HG03469 (cell line): ENCODE measurements at regions not wholly inside any gene's neighbourhood (a gene's known extent, or its start where the extent isn't known, plus 50 kb on each side); places are given as distances from the start of the nearest gene placed in this dataset.

Experiments
- ATAC-seq: cut with Tn5 transposase; IDR thresholded peaks from one replicate; pipeline ENCODE4 v1.9.1; 2021; ENCODE audit warnings: mild to moderate bottlenecking, moderate library complexity, moderate number of reproducible peaks; ENCODE audit not compliant: unreplicated experiment

GRCh38 chr11:95586155-95586554 lies 203.4 kb downstream of the FAM76B start:
- ATAC-seq, result no peak

DNA sequence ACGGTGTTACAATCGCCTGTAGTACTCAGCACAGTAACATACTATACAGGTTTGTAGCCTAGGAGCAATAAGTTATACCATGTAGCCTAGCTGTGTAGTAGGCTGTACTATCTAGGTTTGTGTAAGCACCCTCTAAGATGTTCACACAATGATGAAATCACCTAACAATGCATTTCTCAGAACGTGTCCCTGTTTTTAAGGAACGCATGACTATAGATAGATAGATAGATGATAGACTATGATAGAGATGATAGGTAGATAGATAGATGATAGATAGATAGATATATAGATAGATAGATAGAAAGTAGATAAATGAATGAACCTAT lies 203.9 kb downstream of the FAM76B start:
- ATAC-seq, result no peak

GRCh38 chr11:95585069-95585751 lies 204.4 kb downstream of the FAM76B start:
- no peak for ATAC-seq

DNA sequence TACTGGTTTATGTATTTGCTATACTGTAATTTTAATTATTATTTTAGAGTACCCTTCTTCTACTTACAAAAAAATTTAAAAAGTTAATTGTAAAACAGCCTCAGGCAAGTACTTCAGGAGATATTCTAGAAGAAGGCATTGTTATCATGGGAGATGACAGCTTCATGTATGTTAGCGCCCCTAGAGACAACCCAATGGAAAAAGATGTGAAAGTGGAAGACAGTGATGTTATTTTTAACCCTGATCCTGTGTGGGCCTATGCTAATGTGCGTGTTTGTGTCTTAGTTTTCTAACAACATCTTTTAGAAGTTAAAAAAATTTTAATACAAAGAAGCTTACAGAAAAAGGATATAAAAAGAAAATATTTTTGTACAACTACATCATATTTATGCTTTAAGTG lies 205.0 kb downstream of the FAM76B start:
- ATAC-seq, result peak; percentile 72

DNA sequence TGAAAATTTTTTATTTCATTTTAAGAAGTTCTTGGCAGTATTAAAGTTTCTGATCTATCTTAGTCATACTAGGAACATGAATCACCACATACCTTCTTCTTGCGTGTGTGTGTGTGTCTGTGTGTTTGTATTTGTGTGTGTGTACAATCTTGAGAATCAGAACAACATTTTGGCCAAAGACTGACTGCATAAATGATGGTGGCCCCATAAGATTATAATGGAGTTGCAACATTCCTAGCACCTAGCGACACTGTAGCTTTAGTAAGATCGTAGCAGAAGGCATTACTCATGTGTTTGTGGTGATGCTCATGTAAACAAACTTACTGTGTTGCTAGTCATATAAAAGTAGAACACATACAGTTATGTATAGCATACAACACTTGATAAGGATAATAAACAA lies 205.4 kb downstream of the FAM76B start:
- no peak for ATAC-seq

- peak; percentile 52 for ATAC-seq
Observed at GRCh38 chr11:95577716-95578460, 211.7 kb downstream of the FAM76B start.

DNA sequence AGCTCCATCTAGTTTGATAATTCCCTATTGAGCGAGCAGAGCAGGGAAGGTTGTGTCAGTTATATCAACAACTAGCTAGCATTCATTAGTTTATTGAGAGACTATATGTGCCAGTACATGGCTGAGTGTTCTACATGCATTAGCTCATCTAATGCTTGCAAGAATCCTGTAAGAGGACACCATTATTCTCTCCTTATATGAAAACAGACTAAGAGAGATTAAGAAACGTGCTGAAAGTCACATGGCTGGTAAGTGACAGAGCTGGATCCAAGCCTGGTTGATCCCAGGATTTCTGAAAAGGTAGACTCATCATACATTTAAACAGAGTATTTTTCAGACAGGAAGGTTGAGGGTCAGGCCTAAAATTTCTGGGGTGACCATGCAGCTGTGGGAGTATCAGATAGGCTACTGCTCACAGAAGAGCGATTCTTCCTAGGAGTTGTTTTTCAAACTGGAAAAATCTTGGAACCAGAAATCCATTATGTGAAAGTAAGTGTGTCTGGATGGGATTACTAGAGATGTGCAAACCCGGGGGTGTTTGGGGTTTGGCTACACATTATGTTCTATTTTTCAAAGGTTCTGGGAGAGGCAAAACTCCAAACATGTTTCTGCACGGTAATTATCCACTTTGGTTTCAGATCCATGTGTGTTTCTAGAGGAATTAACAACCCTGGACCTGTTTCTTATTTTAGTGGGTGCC lies 213.3 kb downstream of the FAM76B start:
- ATAC-seq, result no peak

GRCh38 chr11:95575517-95575916 lies 214.1 kb downstream of the FAM76B start:
- ATAC-seq, result no peak

DNA sequence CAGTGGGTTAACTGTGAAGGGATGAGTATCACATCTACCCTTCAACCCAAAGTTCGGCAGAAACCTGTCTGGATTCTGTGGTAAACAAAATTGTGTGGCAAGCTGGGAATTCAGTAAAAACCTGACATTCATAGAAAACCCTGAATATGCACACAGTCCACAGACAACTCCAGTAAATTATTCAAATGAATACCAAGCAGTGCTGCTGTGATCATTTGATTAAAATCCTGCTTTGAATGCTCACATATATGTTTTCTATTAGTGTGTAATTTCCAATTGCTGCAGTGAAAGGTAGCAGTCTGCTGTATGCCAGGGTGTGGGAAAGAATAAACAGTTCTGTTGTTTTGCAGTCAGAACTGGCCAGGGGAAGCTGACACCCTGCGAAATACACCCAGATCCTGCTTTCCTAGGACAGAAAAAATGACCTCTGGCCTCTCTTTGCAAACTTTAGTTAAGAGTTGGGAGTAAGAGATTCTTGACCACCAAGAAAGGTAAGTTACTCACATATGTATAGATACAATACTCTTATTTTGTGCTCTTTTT lies 217.8 kb downstream of the FAM76B start:
- no peak for ATAC-seq

- ATAC-seq, result no peak
Observed at GRCh38 chr11:95570845-95571244, 218.7 kb downstream of the FAM76B start.

GRCh38 chr11:95569207-95569606 lies 220.4 kb downstream of the FAM76B start:
- ATAC-seq, result no peak

GRCh38 chr11:95568281-95568680 lies 221.3 kb downstream of the FAM76B start:
- no peak for ATAC-seq

GRCh38 chr11:95567685-95568084 lies 221.9 kb downstream of the FAM76B start:
- no peak for ATAC-seq

DNA sequence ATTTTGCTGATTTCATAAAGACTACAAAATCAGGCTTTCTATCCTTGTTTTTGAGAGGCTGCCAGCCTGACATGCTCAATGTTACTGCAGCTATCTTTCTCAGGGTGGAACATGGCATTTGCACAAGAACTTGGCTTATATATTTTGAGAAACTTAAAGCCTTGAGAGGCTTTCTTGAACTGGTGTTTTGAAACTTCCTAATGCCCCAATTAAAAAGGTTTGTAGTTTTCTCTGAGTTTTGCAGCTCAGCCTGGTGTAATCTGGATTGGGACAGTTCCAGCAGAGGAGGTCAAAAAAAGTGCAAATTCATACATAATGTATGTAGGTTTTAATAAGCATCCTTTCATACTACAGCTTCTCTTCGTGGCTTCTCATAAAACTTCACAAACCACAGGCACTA lies 223.4 kb downstream of the FAM76B start:
- no peak for ATAC-seq

- ATAC-seq, result no peak
Observed at GRCh38 chr11:95565724-95566141, 223.8 kb downstream of the FAM76B start.

GRCh38 chr11:95563859-95564258 lies 225.7 kb downstream of the FAM76B start:
- ATAC-seq, result no peak

- ATAC-seq, result no peak
Observed at GRCh38 chr11:95563173-95563572, 226.4 kb downstream of the FAM76B start.

DNA sequence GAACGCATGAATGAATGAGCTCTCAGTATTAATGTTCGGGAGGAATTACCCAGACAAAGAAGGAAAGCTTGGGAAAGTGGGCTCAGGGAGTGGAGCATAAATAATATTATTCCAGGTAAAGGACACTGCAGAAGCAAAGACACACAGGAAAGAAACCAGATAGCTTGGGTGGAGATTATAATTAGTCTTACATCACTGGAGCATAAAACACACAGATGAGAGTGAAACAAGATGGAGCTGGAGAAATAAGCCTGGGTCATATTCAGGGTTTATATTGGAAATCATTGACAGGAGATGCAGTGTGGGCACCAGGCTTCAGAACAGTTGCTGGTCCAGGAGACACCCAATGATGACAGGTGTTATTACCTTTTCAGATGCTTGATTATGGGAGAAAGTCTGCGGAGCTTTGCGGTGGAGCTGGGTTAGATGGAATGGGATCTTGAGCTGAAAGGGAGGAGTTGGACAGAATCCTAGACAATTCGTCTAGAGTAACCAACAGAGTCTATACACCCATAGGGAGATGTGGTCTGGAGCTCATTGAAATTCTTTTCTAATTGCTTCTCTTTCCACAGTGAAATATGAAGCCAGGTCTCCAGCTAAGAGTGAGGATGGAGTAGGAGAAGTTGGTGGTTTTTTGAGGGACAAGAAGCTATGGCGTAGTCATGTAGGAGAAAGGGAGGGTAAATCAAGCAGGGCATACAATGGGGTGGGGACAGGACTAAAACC lies 227.2 kb downstream of the FAM76B start:
- ATAC-seq, result no peak

- ATAC-seq, result no peak
Observed at GRCh38 chr11:95559899-95560298, 229.7 kb downstream of the FAM76B start.

GRCh38 chr11:95557376-95557775 lies 232.2 kb downstream of the FAM76B start:
- no peak for ATAC-seq
